HFF-Myc (cell line): ENCODE measurements at regions not wholly inside any gene's neighbourhood (a gene's known extent, or its start where the extent isn't known, plus 50 kb on each side); places are given as distances from the start of the nearest gene placed in this dataset.

Experiments
- DNase-seq: peaks from one replicate; pipeline ENCODE4 v3.0.0-alpha.2; 2011; ENCODE audit warnings: low read depth; ENCODE audit errors: extremely low read depth
- H3K4me3 ChIP-seq: replicated peaks from 2 replicates; pipeline ENCODE4 v1.5.1; 2011; ENCODE audit warnings: low read depth, mild to moderate bottlenecking, control low read depth, low read length
- TF ChIP-seq, protein P1 (sequence below): IDR thresholded peaks from 2 replicates; pipeline ENCODE4 v1.5.1; 2012; ENCODE audit warnings: mild to moderate bottlenecking, low read depth, low read length, control low read depth; ENCODE audit errors: missing control alignments

- TF ChIP-seq, protein P1, sequence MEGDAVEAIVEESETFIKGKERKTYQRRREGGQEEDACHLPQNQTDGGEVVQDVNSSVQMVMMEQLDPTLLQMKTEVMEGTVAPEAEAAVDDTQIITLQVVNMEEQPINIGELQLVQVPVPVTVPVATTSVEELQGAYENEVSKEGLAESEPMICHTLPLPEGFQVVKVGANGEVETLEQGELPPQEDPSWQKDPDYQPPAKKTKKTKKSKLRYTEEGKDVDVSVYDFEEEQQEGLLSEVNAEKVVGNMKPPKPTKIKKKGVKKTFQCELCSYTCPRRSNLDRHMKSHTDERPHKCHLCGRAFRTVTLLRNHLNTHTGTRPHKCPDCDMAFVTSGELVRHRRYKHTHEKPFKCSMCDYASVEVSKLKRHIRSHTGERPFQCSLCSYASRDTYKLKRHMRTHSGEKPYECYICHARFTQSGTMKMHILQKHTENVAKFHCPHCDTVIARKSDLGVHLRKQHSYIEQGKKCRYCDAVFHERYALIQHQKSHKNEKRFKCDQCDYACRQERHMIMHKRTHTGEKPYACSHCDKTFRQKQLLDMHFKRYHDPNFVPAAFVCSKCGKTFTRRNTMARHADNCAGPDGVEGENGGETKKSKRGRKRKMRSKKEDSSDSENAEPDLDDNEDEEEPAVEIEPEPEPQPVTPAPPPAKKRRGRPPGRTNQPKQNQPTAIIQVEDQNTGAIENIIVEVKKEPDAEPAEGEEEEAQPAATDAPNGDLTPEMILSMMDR = no peak
- no peak for DNase-seq
- H3K4me3 ChIP-seq = no peak overlapping the region
Observed at GRCh38 chr3:22490747-22491146, 712.4 kb upstream of the UBE2E2 start.

- TF ChIP-seq, protein P1 = no peak
- DNase-seq = no peak
- no peak overlapping the region for H3K4me3 ChIP-seq
Observed at GRCh38 chr3:22491344-22491743, 711.8 kb upstream of the UBE2E2 start.

DNA sequence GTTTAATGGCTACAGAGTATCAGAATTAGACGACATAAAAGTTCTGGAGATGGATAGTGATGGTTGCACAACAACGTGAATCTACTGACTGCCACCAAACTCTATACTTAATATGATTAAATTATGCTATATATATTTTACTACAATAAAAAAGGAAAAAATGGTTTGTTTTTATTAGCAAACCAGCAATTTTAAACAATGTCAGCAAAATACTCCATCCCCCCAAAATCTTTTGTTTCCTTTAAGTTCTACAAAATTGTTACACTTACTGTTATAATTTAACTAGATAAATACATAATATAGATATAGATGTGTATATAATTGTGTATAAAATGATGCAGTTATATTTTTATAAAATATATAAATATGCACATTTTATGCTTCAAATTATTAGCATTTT, 710.8 kb upstream of the UBE2E2 start:
- no peak overlapping the region for H3K4me3 ChIP-seq
- no peak for DNase-seq
- TF ChIP-seq, protein P1 = no peak

DNA sequence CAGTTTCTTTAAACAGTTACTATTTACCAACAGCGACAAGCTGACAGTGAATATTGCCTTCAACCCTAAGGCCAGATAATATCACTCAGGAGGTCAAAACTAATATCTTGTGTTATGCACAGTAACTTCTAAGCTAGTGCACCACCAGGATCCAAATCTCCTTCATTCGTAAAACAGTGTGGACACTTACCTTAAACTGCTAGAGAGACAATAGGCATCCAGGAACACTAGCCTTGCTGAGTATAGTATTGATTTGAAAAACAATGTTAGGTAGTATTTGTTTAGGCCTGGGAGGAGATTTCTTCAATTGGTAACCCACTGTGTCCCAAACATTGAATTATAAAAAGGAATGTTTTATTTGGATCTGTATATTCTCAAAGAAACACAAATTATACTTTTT, 707.9 kb upstream of the UBE2E2 start:
- no peak for DNase-seq
- no peak overlapping the region for H3K4me3 ChIP-seq
- TF ChIP-seq, protein P1 = no peak

GRCh38 chr3:22495791-22496190, 707.3 kb upstream of the UBE2E2 start:
- H3K4me3 ChIP-seq = no peak overlapping the region
- DNase-seq = no peak
- TF ChIP-seq, protein P1 = no peak

DNA sequence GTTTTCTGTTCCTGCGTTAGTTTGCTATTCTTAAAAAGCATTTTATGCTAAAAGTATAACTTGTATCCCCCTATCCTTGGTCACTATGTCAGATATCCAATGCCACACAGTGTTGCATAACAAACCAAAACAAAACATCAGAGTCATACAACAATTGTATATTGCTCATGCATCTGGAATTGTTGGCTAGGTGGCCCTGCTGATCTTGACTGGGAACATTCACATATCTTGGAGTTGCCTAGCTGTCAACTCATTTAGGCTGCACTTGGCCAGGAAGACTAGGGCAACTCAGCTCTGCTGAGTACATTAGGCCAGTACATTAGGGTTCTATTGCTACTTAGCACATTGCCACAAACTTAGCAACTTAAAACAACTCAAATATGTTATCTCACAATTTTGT, 706.5 kb upstream of the UBE2E2 start:
- no peak for DNase-seq
- TF ChIP-seq, protein P1 = no peak

GRCh38 chr3:22506871-22507270, 696.3 kb upstream of the UBE2E2 start:
- DNase-seq = no peak
- TF ChIP-seq, protein P1 = no peak
- H3K4me3 ChIP-seq = no peak overlapping the region

More for the DNA sequence above, 706.5 kb upstream of the UBE2E2 start:
- H3K4me3 ChIP-seq = no peak overlapping the region
